Kidney capillary endothelial cell (primary cell): ENCODE measurements at regions not wholly inside any gene's neighbourhood (a gene's known extent, or its start where the extent isn't known, plus 50 kb on each side); places are given as distances from the start of the nearest gene placed in this dataset.

ENCODE experiments used
- DNase-seq: peaks from one replicate; pipeline ENCODE4 v3.0.0-alpha.2; 2018; ENCODE audit warnings: low spot score

DNA sequence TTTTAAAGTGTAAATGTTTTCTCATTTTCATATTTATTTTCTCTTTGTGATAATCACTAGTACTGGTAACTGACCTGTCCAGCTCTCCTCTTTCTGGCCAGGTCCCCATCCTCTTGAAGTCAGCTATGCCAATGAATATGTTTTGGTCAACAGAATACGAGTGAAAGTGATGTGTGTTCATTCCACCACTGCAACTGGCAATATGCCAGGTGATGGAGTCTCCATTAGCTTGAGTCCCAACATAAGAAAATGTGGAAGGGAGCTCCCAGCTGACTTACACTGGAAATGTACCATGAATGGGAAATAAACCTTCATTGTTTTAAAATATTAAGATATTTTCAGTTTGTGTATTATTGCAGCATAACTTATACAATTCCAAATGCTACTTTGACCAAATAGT is 75.8 kb downstream of the CCDC34 start:
- no peak for DNase-seq

DNA sequence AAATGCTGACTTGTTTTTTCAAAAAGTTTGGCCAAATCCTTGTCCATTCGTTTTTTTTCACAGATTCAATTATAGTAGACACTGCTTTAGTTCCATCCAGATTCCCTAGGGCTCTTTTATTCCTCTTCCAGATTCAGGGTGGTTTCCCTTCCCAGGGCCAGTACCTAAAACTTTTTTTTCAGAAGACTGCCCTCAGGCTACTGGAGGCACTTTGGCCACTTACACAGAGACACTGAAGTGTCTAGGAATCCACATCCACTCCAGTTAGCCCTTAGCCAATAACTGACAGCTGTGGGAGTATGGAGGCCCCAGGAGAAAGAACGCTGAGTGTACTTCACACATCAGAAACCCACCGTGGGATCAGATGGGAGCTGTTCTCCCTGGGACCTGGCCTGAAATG is 77.3 kb downstream of the CCDC34 start:
- no peak for DNase-seq

DNA sequence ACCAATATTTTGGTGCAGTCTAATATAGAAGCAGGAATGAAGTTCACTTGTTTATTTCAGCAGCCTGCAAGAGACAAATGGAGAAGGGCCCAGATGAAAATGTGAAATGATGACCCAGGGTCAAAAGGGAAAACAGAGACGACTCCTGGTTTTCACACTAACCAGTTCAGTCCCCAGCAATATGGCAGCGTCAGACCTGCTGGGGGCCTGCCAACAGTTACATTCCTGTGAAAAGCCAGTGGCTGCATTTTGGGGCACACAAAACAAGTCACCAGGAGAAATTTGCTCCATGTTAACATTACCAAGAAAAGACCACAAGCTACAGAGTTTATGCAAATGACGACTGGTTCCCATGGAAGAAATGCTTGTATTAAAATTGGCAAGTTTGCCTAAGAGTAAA is 80.2 kb downstream of the CCDC34 start:
- DNase-seq: no peak

DNA sequence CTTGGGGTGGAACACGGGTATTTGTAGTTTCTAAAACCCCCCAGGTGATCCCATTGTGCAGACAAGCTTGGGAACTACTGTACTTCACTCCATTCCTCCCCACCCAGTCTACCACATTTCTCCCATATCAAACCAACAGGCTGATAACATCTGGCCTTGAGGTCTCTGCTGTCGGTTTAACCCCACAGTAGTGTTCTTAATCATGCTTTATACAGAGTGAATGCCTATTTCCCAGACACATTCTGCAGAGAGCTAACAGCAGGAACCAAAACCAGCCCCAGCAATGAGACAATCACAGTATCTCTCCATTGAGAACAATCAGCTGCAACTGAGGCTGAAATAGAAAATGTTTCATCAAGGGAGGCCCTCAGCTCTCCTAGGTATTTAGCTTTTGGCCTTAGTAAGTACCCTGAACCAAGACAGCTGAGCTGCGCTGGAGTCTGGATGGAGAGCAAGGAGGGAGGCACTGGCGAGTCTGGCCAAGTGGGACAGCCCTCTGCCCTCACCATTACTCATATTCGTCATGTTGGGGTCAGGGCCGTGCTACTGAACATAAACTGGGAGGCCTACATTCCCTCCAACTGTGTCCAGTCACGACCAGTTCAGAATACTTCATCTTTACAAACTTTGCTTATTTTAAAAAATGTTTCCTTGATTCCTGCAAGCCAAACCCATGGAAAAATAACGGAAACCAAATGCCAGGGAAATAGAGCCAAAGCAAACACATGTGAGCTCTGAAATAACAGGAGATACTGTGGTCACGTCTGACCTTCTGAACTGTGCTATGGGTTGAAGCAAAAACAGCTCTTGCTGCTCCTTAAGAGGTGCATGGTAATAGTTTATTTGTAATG is 81.0 kb downstream of the CCDC34 start:
- DNase-seq: no peak

DNA sequence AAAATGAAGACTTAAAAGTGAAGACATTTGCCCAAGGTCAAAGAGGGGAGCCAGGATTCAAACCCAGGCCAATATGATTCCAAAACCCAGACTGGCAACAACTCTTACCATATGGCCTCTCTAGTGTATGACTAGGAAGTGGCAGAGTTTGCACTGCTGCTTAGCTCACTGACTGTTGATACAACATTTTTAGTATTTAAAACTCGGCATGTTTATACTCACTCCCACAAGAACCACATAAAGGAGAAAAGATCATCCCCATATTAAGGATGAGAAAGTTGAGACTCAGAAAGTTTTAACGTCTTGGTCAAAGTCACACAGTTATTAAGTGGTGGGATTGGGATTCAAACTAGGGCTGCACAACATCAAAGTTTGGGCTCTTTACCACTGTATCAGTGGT is 81.7 kb downstream of the CCDC34 start:
- DNase-seq: no peak

DNA sequence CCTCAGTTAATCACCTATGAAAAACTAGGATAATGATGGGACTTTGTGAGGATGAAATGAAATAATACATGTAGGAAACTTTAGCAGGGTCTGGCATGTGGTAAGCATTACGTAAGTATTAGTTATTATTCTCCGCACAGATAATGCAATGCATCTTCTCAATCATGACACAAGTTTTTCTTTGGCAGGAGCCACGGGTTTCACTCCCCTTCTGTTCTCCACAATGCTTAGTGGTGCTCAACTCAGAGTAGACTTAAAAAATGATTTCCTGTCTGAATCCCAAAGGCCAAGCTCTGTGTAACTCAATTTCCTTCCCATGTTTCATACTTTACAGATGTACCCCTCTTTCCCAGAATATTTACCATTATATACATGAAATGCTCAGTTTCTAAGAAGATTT is 82.9 kb downstream of the CCDC34 start:
- no peak for DNase-seq

DNA sequence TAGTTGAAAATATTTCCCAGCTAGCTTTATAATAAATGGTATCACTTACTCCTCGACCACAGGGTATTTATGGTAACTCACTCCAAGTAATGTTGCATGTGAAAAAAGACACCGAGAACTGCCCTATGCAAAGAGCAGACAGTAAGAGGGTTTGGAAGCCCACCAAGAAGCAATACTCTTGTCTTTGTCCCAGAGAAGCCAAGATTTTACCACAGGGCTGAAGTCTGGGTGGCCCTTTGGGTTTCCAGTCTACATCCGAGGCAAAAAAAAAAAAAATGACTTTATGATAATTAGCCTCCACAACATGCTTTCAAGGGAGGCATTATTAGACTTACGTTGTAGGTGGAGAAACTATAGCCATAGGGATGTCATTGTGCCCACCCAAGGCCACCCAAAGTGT is 83.6 kb downstream of the CCDC34 start:
- DNase-seq: no peak

DNA sequence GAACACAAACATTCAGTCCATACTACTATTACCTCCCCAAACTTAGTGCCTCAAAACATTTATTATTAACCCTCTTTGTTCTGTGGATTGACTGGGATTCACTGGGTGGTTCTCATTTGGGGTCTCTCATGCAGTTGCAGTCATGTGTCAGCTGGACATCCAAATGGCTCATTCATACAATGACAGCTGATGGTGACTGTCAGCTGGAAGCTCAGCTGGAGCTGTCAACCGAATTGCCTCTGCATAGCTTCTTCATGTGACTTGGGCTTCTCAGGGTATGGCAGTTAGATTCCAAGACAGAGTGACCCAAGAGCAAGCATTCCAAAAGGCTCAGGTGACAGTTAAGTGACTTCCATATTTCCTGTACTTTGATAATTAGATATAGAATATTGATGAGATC is 85.2 kb downstream of the CCDC34 start:
- DNase-seq: no peak

DNA sequence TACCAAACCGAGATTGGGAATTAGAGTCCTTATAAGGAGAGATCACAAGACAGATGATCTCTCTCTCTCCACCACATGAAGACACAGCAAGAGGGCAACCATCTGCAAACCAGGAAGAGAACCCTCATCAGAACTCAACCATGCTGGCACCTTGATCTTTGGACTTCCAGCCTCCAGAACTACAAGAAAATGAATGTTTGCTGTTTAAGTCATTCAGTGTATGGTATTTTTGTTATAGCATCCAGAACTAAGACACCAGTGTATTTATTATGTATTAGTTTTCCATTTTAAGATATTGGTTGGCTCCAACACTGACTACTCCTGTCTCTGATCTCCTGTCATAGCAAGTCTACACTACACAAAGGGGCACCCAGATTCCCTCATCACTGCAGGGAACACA is 86.9 kb downstream of the CCDC34 start:
- no peak for DNase-seq

DNA sequence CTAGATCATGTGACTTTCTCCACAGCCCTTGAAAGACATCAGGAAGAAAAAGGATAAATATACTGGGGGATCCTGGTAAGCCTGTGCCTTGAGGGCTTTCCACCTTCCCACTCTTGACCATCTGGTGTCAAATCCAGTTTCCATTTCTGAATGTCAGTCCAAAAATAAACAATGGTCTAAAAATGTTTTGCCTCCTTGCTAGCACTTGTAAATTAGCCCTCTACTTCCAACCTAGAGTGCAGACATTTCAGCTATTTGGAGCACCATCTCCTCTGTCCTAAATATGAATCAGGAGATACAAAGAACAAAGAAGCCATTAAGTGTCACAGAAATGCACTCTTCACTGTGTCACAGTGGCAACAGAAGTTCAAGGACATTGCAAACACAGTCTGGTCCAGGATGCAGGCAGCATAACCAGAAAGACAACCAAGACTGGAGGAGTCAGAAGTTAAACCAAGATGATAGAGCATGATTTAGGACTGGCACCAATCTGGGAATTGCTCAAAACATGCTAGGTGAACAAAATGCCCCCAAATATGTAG is 88.1 kb downstream of the CCDC34 start:
- no peak for DNase-seq

DNA sequence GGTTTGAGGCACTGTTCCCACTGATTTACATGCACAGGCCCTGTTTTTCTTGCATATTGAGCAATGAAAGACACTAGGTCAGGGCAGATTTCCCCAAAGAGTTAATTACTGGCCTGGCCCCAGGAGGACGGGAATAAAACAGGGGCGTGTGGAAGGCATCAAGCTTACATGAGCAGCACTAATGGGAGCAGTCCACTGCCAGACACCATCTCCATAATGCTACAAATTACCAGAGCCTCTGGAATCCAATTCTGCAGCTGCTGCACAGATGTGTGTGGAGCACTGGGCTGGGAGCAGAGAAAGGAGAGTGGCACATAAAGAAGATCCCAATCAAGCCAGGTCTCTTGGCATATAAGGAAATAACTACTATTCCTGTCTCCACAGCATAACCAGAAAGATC is 96.9 kb downstream of the CCDC34 start:
- DNase-seq: no peak

DNA sequence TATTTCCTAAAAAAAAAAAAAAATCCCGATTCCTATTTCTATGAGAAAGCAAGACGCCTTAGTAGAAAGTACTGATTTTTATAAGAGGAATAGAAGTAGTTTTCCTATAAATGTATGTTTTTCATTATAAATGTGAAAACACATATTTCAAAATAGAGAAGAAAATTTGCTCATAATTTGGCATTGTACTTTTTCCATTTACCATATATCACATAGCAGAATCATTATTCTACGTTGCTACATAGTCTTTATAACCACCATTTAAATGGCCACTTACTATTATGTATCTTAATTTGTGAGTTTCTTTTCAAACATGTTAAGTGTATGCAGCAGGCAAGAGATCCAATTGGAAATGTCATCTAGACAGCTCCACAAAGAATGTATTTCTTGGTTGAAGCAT is 99.0 kb downstream of the CCDC34 start:
- DNase-seq: no peak

DNA sequence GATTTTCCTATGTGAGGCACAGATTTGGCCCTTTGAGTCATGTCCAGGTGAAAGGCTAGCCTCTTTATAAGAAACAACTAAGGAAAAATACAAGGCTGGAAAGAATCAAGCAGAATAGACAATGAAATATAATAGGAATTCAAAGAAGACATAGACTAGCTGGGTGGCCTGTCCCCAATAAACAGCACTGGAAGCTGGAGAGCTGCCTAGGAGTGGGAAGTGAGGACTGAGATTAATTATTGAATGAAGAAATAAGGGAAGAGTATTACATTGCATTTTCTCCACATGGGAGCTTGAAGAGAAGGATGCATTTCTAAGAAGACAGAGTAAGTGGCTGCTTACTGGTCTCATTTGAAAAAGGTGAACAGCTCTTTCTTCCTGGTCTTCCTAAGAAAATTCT is 100.0 kb downstream of the CCDC34 start:
- no peak for DNase-seq

DNA sequence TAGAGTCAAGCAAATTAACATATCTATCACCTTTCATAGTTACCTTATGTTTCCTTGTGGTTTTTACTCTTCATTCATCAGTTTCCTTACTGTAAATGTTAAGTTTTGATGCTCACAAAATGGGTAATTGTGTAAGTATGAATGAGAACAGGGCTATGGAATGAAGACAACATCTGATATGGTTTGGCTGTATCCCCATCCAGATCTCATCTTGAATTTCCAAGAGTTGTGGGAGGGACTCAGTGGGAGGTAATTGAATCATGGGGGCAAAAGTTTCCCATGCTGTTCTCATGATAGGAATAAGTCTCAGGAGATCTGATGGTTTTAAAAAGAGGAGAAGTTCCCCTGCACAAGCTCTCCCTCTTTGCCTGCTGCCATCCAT is 107.6 kb downstream of the CCDC34 start:
- DNase-seq: no peak

DNA sequence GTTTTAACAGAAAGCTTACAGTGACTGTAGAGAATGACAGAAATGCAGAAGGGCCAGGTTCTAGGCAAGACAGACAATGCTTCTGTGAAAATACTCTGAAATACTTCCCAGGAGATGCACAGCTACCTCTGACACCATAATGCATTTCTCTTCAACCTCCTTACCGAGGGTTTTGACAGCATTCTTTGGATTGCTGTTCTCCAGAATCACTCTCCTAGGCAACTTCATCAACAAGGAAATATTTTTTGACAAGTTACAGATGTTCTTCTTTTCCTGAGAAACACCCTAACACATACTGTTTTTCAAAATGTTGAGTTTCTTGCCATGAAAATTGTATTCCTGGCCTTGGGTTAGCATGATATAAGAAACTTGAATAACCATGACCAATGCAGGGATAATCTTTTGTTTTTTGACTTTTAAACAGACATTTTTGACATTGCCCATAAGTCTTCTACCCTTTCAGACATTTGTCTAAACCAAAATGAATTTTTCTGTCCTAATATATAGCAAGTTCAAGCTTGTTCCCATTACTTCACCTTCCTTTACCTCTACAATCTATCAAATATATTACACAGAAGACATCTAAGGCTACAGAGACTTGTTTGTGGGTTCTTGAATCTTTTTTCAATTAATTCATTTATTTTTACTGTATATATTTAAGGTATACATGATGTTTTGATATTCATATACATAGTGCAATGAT is 108.1 kb downstream of the CCDC34 start:
- DNase-seq: no peak

DNA sequence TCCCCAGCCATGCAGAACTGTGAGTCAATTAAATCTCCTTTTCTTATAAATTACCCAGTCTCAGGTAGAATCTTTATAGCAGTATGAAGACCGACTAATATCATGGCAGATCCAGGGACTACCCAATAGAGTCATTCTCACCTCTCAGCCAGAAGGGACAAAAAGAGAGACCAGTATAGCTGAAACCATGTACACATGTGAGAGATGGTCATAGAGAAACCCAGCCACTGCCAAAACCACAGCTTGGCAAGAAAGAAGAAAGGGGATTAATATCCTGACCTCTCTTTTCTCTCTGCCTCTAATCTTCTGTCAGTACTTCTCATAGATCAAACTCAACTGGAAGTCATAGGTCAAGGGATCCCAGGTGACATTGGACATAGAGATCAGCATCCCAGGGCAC is 109.8 kb downstream of the CCDC34 start:
- DNase-seq: no peak

DNA sequence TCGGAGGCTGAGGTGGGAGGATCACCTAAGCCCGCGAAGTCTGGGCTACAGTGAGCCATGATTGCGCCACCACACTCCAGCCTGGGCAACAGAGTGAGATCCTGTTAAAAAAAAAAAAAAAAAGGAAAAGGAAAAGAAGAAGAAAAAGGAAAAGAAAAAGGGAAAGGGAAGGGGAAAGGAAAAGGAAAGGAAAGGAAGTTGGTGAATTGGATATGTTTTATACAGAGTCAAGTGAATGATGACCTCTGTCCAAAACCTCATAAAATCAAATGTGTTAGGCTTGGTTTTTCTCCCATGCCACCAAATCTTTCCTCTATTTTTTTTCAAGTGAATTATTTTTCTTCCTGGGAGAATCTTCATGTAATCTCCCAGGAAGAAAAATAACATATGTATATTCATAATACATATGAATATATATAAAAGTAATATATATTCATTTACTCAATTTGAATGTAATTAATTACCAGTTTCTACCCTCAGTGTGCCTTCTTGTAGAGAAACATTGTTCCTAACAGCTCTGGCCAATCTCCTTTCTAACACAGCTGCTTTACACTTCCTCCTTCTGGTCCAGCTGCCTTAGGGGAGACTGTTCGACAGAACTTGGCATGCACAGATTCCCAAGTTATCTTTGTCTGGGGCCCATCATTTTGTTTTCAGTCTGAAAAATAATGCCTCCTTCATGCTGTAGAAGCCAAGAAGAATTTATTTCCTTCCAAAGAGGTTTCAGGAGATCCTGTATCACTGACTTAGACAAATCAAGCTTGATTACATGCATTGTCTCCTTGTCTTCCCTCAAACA is 111.9 kb downstream of the CCDC34 start:
- no peak for DNase-seq

DNA sequence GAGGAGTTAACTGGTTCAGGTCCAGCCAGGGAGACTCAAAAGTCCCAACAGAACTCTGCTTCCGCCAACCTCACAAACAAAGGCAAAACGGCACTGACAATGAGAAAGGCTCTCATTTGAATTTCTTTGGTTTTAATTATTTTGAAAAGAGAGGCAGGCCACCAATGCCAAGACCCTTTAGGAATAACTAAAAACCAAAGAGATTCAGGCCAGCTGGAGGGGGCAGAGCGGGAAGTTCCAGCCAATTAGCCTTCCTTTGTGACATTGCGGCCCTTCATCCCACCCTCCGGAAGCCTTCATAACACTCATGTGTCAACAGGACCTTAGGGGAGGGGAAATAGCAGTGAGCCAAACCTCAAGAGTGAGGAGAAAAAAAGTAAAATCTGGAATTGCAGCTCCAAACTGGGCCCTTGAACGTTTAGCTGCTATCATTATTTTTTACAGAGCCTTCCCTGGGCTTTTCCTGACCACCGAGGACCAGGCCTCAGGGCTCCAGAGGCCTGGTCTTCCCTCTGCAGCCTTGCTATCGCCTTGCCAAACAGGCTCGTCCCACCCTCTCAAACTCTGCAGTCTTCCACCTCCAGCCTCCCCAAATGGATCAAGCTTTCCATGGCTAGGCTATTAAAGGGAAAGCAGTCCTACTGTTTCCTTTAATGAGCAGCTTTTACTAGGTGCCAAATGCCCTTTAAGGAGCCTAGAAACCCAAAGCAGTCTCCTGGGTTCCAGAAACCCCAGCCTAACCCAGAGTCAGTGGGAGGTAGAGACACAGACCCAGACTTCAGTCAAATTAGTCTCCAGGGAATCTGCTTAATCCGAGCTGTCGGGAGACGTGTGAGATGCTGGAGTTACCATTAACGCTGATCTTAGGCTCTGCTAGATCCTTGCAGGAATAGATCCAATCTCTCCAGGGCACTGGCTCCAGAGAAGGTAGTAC is 114.2 kb downstream of the CCDC34 start:
- peak; percentile 9 for DNase-seq

DNA sequence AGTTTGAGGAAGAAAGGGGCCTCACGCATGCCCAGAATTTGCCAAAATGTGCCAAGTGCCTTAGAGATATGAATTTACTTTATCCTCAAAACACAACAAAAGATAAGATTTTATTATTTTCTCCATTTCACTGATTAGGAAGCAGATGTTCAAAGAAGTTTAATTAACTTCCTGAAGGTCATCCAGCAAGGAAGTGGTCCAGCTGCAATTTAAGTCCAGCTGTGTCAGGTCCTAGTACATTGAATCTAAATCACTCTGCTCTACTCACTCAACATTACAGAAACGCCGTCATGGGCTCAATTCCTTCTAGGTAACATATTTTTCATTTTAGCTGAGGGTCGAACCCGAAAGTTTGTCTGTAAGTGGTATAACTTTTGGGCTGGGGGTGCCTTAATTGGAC is 115.4 kb downstream of the CCDC34 start:
- no peak for DNase-seq

DNA sequence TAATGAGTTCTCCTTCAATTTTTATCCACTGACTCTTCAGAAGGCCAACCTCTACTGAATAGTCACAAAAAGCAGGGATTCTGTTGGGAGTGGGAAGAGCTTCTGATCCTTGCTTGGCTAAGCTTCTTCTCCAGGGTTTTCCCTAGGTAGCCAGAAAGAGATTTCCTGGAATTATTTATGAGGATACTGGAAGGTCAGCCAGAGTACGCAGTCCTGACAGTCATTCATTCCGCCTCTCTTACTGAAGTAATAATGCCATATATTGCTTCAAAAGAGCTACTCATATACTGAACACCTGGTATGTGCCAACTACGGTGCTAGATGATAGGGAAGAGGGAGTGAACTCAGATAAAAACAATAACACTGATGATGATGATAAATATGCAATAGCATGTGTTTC is 116.1 kb downstream of the CCDC34 start:
- DNase-seq: no peak

DNA sequence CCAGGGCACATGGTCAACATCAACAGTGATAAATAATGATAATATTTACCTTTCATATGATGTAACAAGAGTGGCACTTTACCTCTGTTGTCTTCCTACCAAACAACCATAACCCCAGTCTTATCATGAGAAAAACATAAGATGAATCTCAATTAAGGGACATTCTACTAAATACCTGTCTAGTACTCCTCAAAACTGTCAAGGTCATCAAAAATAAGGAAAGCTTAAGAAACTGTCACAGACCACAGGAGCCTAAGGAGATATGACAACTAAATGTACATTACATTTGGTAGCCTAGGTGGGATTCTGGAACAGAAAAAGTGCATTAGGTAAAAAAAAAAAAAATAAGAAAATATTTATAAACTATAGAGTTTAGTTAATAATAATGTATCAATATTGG is 118.1 kb downstream of the CCDC34 start:
- no peak for DNase-seq

DNA sequence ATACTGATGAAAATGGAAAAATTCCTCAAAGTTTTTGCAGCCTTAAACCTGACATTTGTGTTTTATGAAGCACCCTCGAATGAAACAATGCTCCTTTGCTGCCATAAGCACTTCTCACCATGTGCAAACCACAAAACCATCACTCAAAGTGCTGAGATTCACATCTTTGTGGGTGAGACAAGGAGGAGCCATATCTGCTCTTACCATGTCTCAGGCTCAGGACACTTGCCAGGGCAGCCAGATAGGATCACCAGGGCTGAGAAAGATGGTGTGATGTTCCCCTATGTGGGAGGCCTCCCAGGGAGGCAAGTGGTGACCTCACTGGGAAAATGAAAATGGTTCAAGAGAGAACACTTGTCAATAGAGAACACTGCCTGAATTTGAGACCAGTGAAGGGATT is 120.4 kb downstream of the CCDC34 start:
- DNase-seq: no peak
